A549 (cell line): ENCODE measurements at regions not wholly inside any gene's neighbourhood (a gene's known extent, or its start where the extent isn't known, plus 50 kb on each side); places are given as distances from the start of the nearest gene placed in this dataset.

Experiments
- ATAC-seq, 2 experiments: fragments of 200-7000 bp in 1 of 2; fragments of >200 bp in 1 of 2; cut with Nextera tagmentation in 1 of 2; cut with Tn5 transposase in 1 of 2; 3 replicates each; pipeline versions ENCODE4 v1.8.0 to v1.9.1; 2018 to 2020; ENCODE audit warnings: mild to moderate bottlenecking in 1 of 2, moderate library complexity in 1 of 2
- CTCF ChIA-PET: fragments of 300-600 bp; sonication (Branson Sonifier 250); formaldehyde crosslinking; extraction: SDS; loops from one replicate; lab custom pipeline; 2021; ENCODE audit warnings: antibody characterized with exemption, inconsistent platforms; lab: Yijun Ruan, JAX
- POLR2A ChIA-PET: fragments of 350-600 bp; formaldehyde crosslinking; extraction: SDS; loops from one replicate; lab custom pipeline; 2021; ENCODE audit warnings: antibody characterized with exemption, inconsistent platforms; lab: Yijun Ruan, JAX
- DNase-seq, 2 experiments: peaks; one replicate each; pipeline versions ENCODE4 v3.0.0 to v3.0.0-alpha.2; 2011 to 2016; ENCODE audit warnings: low read depth in 1 of 2, low spot score in 1 of 2
- FAIRE-seq: peaks from 2 replicates; lab custom pipeline; 2011; peaks lifted over from hg19 to GRCh38; lab: Jason Lieb, UNC
- H3K27ac ChIP-seq, 2 experiments: fragments of >200 bp; sonication (Bioruptor Twin); formaldehyde crosslinking; 3 replicates each; pipeline ENCODE4 v1.5.1; 2016 to 2017
- H3K4me1 ChIP-seq: fragments of >200 bp; sonication (Bioruptor Twin); formaldehyde crosslinking; 3 replicates; pipeline ENCODE4 v1.6.1; 2016
- H3K4me2 ChIP-seq: fragments of >200 bp; sonication (Bioruptor Twin); formaldehyde crosslinking; 3 replicates; pipeline ENCODE4 v1.6.1; 2016
- H3K4me3 ChIP-seq: fragments of >200 bp; sonication (Bioruptor Twin); formaldehyde crosslinking; 3 replicates; pipeline ENCODE4 v1.5.1; 2016
- H3K9me3 ChIP-seq: fragments of >200 bp; sonication (Bioruptor Twin); formaldehyde crosslinking; 3 replicates; pipeline ENCODE4 v1.6.1; 2016
- CHD4 ChIP-seq: fragments of 200-600 bp; sonication (generic); IDR thresholded peaks from 2 replicates; pipeline ENCODE4 v1.6.1; 2016; ENCODE audit warnings: antibody characterized with exemption, mild to moderate bottlenecking, borderline replicate concordance
- EHF ChIP-seq: fragments of 250-450 bp; sonication (Bioruptor Pico); IDR thresholded peaks from 2 replicates; pipeline ENCODE4 v1.5.0; 2020; ENCODE audit warnings: mild to moderate bottlenecking
- EHMT2 ChIP-seq: fragments of 200-600 bp; sonication (generic); IDR thresholded peaks from 2 replicates; pipeline ENCODE4 v1.6.1; 2016; ENCODE audit warnings: antibody characterized with exemption, low read depth, mild to moderate bottlenecking, moderate library complexity
- ELK1 ChIP-seq: fragments of 150-350 bp; IDR thresholded peaks from 2 replicates; pipeline ENCODE4 v1.6.1; 2014; ENCODE audit warnings: low read depth, mild to moderate bottlenecking, low read length
- EP300 ChIP-seq, 2 experiments: fragments of >200 bp; sonication (Bioruptor Twin); formaldehyde crosslinking; IDR thresholded peaks; 2 replicates in 1 of 2; 3 replicates in 1 of 2; pipeline ENCODE4 v1.6.1; 2016 to 2017
- ESRRA ChIP-seq: fragments of 150-350 bp; IDR thresholded peaks from 2 replicates; pipeline ENCODE4 v1.6.1; 2014; ENCODE audit warnings: mild to moderate bottlenecking, low read length, borderline replicate concordance
- GATA3 ChIP-seq: IDR thresholded peaks from 2 replicates; pipeline ENCODE4 v1.6.1; 2012; ENCODE audit warnings: borderline replicate concordance
- HDAC2 ChIP-seq: fragments of 200-600 bp; sonication (generic); IDR thresholded peaks from 2 replicates; pipeline ENCODE4 v1.6.1; 2016
- HOXA7 ChIP-seq: fragments of 250-450 bp; sonication (Bioruptor Pico); IDR thresholded peaks from 2 replicates; pipeline ENCODE4 v1.5.0; 2020; ENCODE audit warnings: mild to moderate bottlenecking, moderate library complexity
- HOXB13 ChIP-seq: fragments of 250-450 bp; sonication (Bioruptor Pico); IDR thresholded peaks from 2 replicates; pipeline ENCODE4 v1.5.0; 2020; ENCODE audit warnings: low read depth, mild to moderate bottlenecking, moderate library complexity
- HOXB5 ChIP-seq: fragments of 250-450 bp; sonication (Bioruptor Pico); IDR thresholded peaks from 2 replicates; pipeline ENCODE4 v1.5.0; 2020; ENCODE audit warnings: mild to moderate bottlenecking, moderate library complexity
- JUN ChIP-seq, 2 experiments: fragments of >200 bp; sonication (Bioruptor Twin); formaldehyde crosslinking; IDR thresholded peaks; 2 replicates in 1 of 2; 3 replicates in 1 of 2; pipeline ENCODE4 v1.6.1; 2016 to 2017
- JUNB ChIP-seq: fragments of >200 bp; sonication (Bioruptor Twin); formaldehyde crosslinking; IDR thresholded peaks from 2 replicates; pipeline ENCODE4 v1.6.1; 2016
- KDM1A ChIP-seq: fragments of 200-600 bp; sonication (generic); IDR thresholded peaks from 2 replicates; pipeline ENCODE4 v1.6.1; 2016; ENCODE audit warnings: low read depth, mild to moderate bottlenecking
- KDM5A ChIP-seq: fragments of 200-600 bp; sonication (generic); IDR thresholded peaks from 2 replicates; pipeline ENCODE4 v1.6.1; 2016; ENCODE audit warnings: antibody characterized with exemption, mild to moderate bottlenecking
- MAX ChIP-seq: IDR thresholded peaks from 2 replicates; pipeline ENCODE4 v1.6.1; 2012
- MAZ ChIP-seq: fragments of 150-350 bp; IDR thresholded peaks from 2 replicates; pipeline ENCODE4 v1.6.1; 2014; ENCODE audit warnings: antibody characterized with exemption, low read depth, low read length, borderline replicate concordance
- NPAS2 ChIP-seq: fragments of 250-450 bp; sonication (Bioruptor Pico); IDR thresholded peaks from 2 replicates; pipeline ENCODE4 v1.8.0; 2022; ENCODE audit warnings: mild to moderate bottlenecking, moderate library complexity, borderline replicate concordance
- NR3C1 ChIP-seq: fragments of >200 bp; sonication (Bioruptor Twin); formaldehyde crosslinking; IDR thresholded peaks from 3 replicates; pipeline ENCODE4 v1.6.1; 2017
- PBX3 ChIP-seq: IDR thresholded peaks from 2 replicates; pipeline ENCODE4 v1.6.1; 2012
- POLR2A ChIP-seq: IDR thresholded peaks from 2 replicates; pipeline ENCODE4 v1.6.1; 2012; ENCODE audit warnings: mild to moderate bottlenecking, low read length
- POLR2AphosphoS2 ChIP-seq: conservative IDR thresholded peaks from 2 replicates; pipeline ENCODE4 v1.6.1; 2012; ENCODE audit warnings: low read length, improper control_type of control experiment, inconsistent platforms
- RNF2 ChIP-seq: fragments of 200-600 bp; sonication (generic); IDR thresholded peaks from 2 replicates; pipeline ENCODE4 v1.6.1; 2016; ENCODE audit warnings: low read depth, mild to moderate bottlenecking, antibody characterized with exemption, moderate library complexity, borderline replicate concordance
- SMC3 ChIP-seq: fragments of >200 bp; sonication (Bioruptor Twin); formaldehyde crosslinking; IDR thresholded peaks from 3 replicates; pipeline ENCODE4 v1.6.1; 2018; ENCODE audit warnings: inconsistent platforms
- SREBF2 ChIP-seq: fragments of 450-650 bp; IDR thresholded peaks from 2 replicates; pipeline ENCODE4 v1.6.1; 2014; ENCODE audit warnings: mild to moderate bottlenecking, moderate library complexity
- TFCP2L1 ChIP-seq: fragments of 250-450 bp; sonication (Bioruptor Pico); IDR thresholded peaks from 2 replicates; pipeline ENCODE4 v1.5.0; 2021; ENCODE audit warnings: mild to moderate bottlenecking
- ZC3H11A ChIP-seq: fragments of 450-650 bp; IDR thresholded peaks from 2 replicates; pipeline ENCODE4 v1.6.1; 2014; ENCODE audit warnings: antibody characterized with exemption, mild to moderate bottlenecking
- ZFP36 ChIP-seq: fragments of 450-650 bp; IDR thresholded peaks from 2 replicates; pipeline ENCODE4 v1.6.1; 2014; ENCODE audit warnings: borderline replicate concordance; ENCODE audit not compliant: partially characterized antibody
- WGBS: methylation state at CpG from one replicate; pipeline ENCODE4 v1.1.6; 2017; ENCODE audit errors: missing lambda C conversion rate; 5-methylcytosine and 5-hydroxymethylcytosine counted together
- TF ChIP-seq, protein P1 (sequence below): fragments of >200 bp; sonication (Bioruptor Twin); formaldehyde crosslinking; IDR thresholded peaks from 3 replicates; pipeline ENCODE4 v1.5.1; 2016

DNA sequence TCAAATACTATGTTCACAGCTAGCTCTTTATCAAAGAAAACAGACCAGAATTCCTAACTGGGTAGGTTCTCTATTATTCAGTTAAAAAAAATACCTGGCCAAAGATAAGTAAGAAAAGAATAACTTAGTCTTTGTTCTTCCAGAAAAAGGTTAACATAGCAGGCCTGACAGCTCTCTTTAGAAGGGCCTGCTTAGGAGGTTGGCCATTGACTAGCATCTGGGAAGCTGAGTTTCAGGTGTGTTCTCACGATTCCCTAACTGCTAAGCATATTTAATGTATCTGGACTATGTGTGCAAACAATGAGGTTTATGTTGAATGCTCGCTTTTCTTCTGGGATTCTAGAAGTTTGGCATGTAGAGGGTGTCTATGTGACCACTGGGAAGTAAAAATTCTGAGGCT is 618.9 kb downstream of the HACE1 start:
- ChIA-PET CTCF (no interaction called here), POLR2A (no interaction called here)
- ATAC-seq (no peak), FAIRE-seq (no peak), DNase-seq (no peak)
- no peaks in the 10 kb centered on the region for H3K9me3 ChIP-seq
- H3K4me2 ChIP-seq, result no peak overlapping the region
- WGBS, result 8% methylated on average over 2 of the region's 2 CpGs
- H3K4me1 ChIP-seq, result no peaks in the 10 kb centered on the region
- no peak overlapping the region for H3K27ac ChIP-seq
- no peak for TF ChIP-seq KDM5A
- no peak for TF ChIP-seq JUN (IDR thresholded peaks at IDR 0.05)
- TF ChIP-seq MAZ, result no peak
- no peak for TF ChIP-seq RNF2
- TF ChIP-seq HOXA7 (CRISPR knock-in tag), result no peak
- no peak for TF ChIP-seq ZC3H11A
- TF ChIP-seq EP300 (IDR thresholded peaks at IDR 0.05), result no peak
- TF ChIP-seq HOXB5 (CRISPR knock-in tag), result no peak
- no peak overlapping the region for H3K4me3 ChIP-seq

GRCh38 chr6:104239971-104240370 is 619.7 kb downstream of the HACE1 start:
- POLR2A ChIA-PET, result no interaction called here
- Histone ChIP-seq H3K4me3 (no peak overlapping the region), H3K4me1 (no peaks in the 10 kb centered on the region), H3K4me2 (no peak overlapping the region), H3K27ac (no peak overlapping the region), H3K9me3 (no peaks in the 10 kb centered on the region)
- no peak for FAIRE-seq
- no peak for DNase-seq
- ATAC-seq, result no peak
- no peak for TF ChIP-seq TFCP2L1 (CRISPR knock-in tag)
- no peak for TF ChIP-seq POLR2AphosphoS2
- no peak for TF ChIP-seq SREBF2
- no peak for TF ChIP-seq ZFP36
- no peak for TF ChIP-seq KDM1A
- TF ChIP-seq ESRRA, result no peak
- no peak for TF ChIP-seq SMC3
- TF ChIP-seq, all 56 proteins: peak for 0
- CTCF ChIA-PET, result no interaction called here
- WGBS, result 6% methylated on average over 5 of the region's 5 CpGs

DNA sequence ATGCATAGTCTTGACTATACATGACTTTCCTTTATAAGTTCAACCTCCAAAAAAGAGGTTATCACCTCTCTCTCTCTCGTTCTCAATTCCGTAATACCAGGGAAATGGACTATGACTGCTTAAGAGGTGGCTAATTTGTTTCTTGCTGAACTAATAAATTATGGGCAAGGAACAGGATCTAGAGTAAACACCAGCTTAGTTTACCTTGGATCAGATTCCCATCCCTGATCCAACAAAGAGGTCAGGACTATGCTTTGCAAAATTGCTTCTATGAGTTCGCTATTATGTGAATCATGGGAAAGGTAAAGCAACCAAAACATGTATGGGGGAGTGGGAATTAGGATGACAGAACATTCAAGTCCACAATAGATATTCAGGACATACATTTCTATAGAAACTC is 630.7 kb downstream of the HACE1 start:
- H3K4me3 ChIP-seq, result no peak overlapping the region
- DNase-seq (no peak), FAIRE-seq (no peak), ATAC-seq (no peak)
- TF ChIP-seq MAX (no peak), SREBF2 (no peak)
- H3K9me3 ChIP-seq, result no peaks in the 10 kb centered on the region
- 19% methylated on average over 3 of the region's 3 CpGs for WGBS
- ChIA-PET CTCF (no interaction called here), POLR2A (no interaction called here)
- H3K4me2 ChIP-seq, result no peak overlapping the region
- no peak overlapping the region for H3K27ac ChIP-seq
- no peaks in the 10 kb centered on the region for H3K4me1 ChIP-seq

DNA sequence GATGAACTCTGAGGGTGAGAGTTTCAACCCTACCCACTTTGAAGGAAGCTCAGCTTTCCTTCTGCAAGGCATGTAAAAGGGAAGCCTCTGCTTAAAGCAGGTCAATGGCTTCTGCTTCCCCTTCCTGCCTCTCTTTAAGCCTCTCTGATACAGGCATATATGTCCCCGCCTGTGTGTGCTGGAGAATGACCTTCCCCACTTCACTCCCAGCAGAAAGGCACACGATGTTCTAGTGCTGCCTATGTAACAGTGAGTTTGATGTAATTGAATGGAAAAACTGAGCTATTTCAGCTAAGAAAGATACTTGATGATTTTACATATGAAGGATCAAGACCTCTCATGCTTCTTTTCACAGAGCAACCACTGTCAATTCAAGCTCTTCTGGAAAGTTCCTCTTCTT is 632.2 kb downstream of the HACE1 start:
- CTCF ChIA-PET, result interaction anchor here (1.3 kb wide), 1 partner anchor 18 kb away, joined by 4 read pairs; no protein-coding TSS in a partner anchor
- WGBS, result 0% methylated on average over 2 of the region's 2 CpGs
- FAIRE-seq, result no peak
- no peak overlapping the region for H3K4me2 ChIP-seq
- no peaks in the 10 kb centered on the region for H3K9me3 ChIP-seq
- DNase-seq, result no peak
- TF ChIP-seq ELK1, result no peak
- no peak for TF ChIP-seq NR3C1
- no peak for TF ChIP-seq NPAS2 (CRISPR knock-in tag)
- TF ChIP-seq MAX, result no peak
- no peak for TF ChIP-seq HOXB5 (CRISPR knock-in tag)
- no peak for TF ChIP-seq JUNB
- TF ChIP-seq SMC3, result no peak
- no peak for TF ChIP-seq GATA3
- TF ChIP-seq JUN (IDR thresholded peaks at IDR 0.05), result no peak
- no peak for TF ChIP-seq CHD4
- no peak for TF ChIP-seq HDAC2
- no peak for TF ChIP-seq EHF (CRISPR knock-in tag)
- TF ChIP-seq, protein P1, sequence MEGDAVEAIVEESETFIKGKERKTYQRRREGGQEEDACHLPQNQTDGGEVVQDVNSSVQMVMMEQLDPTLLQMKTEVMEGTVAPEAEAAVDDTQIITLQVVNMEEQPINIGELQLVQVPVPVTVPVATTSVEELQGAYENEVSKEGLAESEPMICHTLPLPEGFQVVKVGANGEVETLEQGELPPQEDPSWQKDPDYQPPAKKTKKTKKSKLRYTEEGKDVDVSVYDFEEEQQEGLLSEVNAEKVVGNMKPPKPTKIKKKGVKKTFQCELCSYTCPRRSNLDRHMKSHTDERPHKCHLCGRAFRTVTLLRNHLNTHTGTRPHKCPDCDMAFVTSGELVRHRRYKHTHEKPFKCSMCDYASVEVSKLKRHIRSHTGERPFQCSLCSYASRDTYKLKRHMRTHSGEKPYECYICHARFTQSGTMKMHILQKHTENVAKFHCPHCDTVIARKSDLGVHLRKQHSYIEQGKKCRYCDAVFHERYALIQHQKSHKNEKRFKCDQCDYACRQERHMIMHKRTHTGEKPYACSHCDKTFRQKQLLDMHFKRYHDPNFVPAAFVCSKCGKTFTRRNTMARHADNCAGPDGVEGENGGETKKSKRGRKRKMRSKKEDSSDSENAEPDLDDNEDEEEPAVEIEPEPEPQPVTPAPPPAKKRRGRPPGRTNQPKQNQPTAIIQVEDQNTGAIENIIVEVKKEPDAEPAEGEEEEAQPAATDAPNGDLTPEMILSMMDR, result no peak
- no peak for TF ChIP-seq PBX3
- no peak for TF ChIP-seq EHMT2
- no peak for TF ChIP-seq HOXB13 (CRISPR knock-in tag)
- TF ChIP-seq ESRRA, result no peak
- no peak for TF ChIP-seq POLR2A
- no peaks in the 10 kb centered on the region for H3K4me1 ChIP-seq
- no peak overlapping the region for H3K4me3 ChIP-seq
- ATAC-seq, result no peak
- no peak overlapping the region for H3K27ac ChIP-seq
- POLR2A ChIA-PET, result no interaction called here
